ENCODE measurements at regions not wholly inside any gene's neighbourhood (a gene's known extent, or its start where the extent isn't known, plus 50 kb on each side); places are given as distances from the start of the nearest gene placed in this dataset.

- TF ChIP-seq CTCF (IDR thresholded peaks at IDR 0.05; ENCODE audit: insufficient read depth, low read length, poor library complexity, severe bottlenecking) = no peak
- H3K27me3 ChIP-seq (replicated peaks; ENCODE audit: control insufficient read depth, insufficient read depth, low read length) = no peaks in the 10 kb centered on the region
- DNase-seq (ENCODE audit: extremely low read depth, insufficient read length) = no peak
- no peaks in the 10 kb centered on the region for H3K36me3 ChIP-seq (ENCODE audit: control insufficient read depth, insufficient read depth, low read length)
- H3K4me3 ChIP-seq (replicated peaks; ENCODE audit: low read depth, low read length) = no peak overlapping the region
These were observed 262.4 kb upstream of the RMST start for GRCh38 chr12:97200181-97200580.

GRCh38 chr12:97203408-97203807 lies 259.2 kb upstream of the RMST start:
- no peak for TF ChIP-seq CTCF (IDR thresholded peaks at IDR 0.05; ENCODE audit: insufficient read depth, low read length, poor library complexity, severe bottlenecking)

GRCh38 chr12:97209997-97210396 lies 252.6 kb upstream of the RMST start:
- Histone ChIP-seq H3K27me3 (replicated peaks; ENCODE audit: control insufficient read depth, insufficient read depth, low read length) (no peaks in the 10 kb centered on the region), H3K36me3 (ENCODE audit: control insufficient read depth, insufficient read depth, low read length) (no peaks in the 10 kb centered on the region), H3K4me3 (replicated peaks; ENCODE audit: low read depth, low read length) (no peak overlapping the region)
- DNase-seq (ENCODE audit: extremely low read depth, insufficient read length) = no peak
- no peak for TF ChIP-seq CTCF (IDR thresholded peaks at IDR 0.05; ENCODE audit: insufficient read depth, low read length, poor library complexity, severe bottlenecking)

More at GRCh38 chr12:97203408-97203807, 259.2 kb upstream of the RMST start:
- no peaks in the 10 kb centered on the region for H3K36me3 ChIP-seq (ENCODE audit: control insufficient read depth, insufficient read depth, low read length)
- H3K4me3 ChIP-seq (replicated peaks; ENCODE audit: low read depth, low read length) = no peak overlapping the region
- H3K27me3 ChIP-seq (replicated peaks; ENCODE audit: control insufficient read depth, insufficient read depth, low read length) = no peaks in the 10 kb centered on the region
- no peak for DNase-seq (ENCODE audit: extremely low read depth, insufficient read length)

- Histone ChIP-seq H3K4me3 (replicated peaks; ENCODE audit: low read depth, low read length) (no peak overlapping the region), H3K36me3 (ENCODE audit: control insufficient read depth, insufficient read depth, low read length) (no peaks in the 10 kb centered on the region), H3K27me3 (replicated peaks; ENCODE audit: control insufficient read depth, insufficient read depth, low read length) (no peaks in the 10 kb centered on the region)
- no peak for TF ChIP-seq CTCF (IDR thresholded peaks at IDR 0.05; ENCODE audit: insufficient read depth, low read length, poor library complexity, severe bottlenecking)
- no peak for DNase-seq (ENCODE audit: extremely low read depth, insufficient read length)
These were observed 251.1 kb upstream of the RMST start for GRCh38 chr12:97211416-97211930.

GRCh38 chr12:97216848-97217247 lies 245.8 kb upstream of the RMST start:
- Histone ChIP-seq H3K4me3 (replicated peaks; ENCODE audit: low read depth, low read length) (no peak overlapping the region), H3K27me3 (replicated peaks; ENCODE audit: control insufficient read depth, insufficient read depth, low read length) (peaks cover 1% of the 10 kb centered on the region; the same call in 1 of the 2 replicates), H3K36me3 (ENCODE audit: control insufficient read depth, insufficient read depth, low read length) (no peaks in the 10 kb centered on the region)
- no peak for DNase-seq (ENCODE audit: extremely low read depth, insufficient read length)
- TF ChIP-seq CTCF (IDR thresholded peaks at IDR 0.05; ENCODE audit: insufficient read depth, low read length, poor library complexity, severe bottlenecking) = no peak

GRCh38 chr12:97222391-97222790 lies 240.2 kb upstream of the RMST start:
- Histone ChIP-seq H3K4me3 (replicated peaks; ENCODE audit: low read depth, low read length) (no peak overlapping the region), H3K27me3 (replicated peaks; ENCODE audit: control insufficient read depth, insufficient read depth, low read length) (peaks cover 1% of the 10 kb centered on the region), H3K36me3 (ENCODE audit: control insufficient read depth, insufficient read depth, low read length) (no peaks in the 10 kb centered on the region)
- no peak for DNase-seq (ENCODE audit: extremely low read depth, insufficient read length)
- TF ChIP-seq CTCF (IDR thresholded peaks at IDR 0.05; ENCODE audit: insufficient read depth, low read length, poor library complexity, severe bottlenecking) = no peak

All from GM06990 (cell line).